Bronchial epithelial cell (primary cell): ENCODE measurements at regions not wholly inside any gene's neighbourhood (a gene's known extent, or its start where the extent isn't known, plus 50 kb on each side); places are given as distances from the start of the nearest gene placed in this dataset.

ENCODE experiments used
- DNase-seq: peaks from one replicate; pipeline ENCODE4 v3.0.0-alpha.2; 2010; ENCODE audit warnings: low read depth
- FAIRE-seq: peaks from 2 replicates; lab custom pipeline; 2011; peaks lifted over from hg19 to GRCh38; lab: Jason Lieb, UNC
- H3K27me3 ChIP-seq: 2 replicates; pipeline ENCODE4 v1.5.1; 2011; ENCODE audit warnings: low read length; ENCODE audit not compliant: control insufficient read depth, insufficient read depth
- H3K36me3 ChIP-seq: 2 replicates; pipeline ENCODE4 v1.5.1; 2011; ENCODE audit warnings: low read length; ENCODE audit not compliant: control insufficient read depth, insufficient read depth
- H3K4me3 ChIP-seq: 2 replicates; pipeline ENCODE4 v1.5.1; 2011; ENCODE audit warnings: mild to moderate bottlenecking, low read depth, low read length, control low read depth
- CTCF ChIP-seq: IDR thresholded peaks from 2 replicates; pipeline ENCODE4 v1.5.1; 2011; ENCODE audit warnings: mild to moderate bottlenecking, moderate library complexity, low read length, control low read depth, inconsistent platforms; ENCODE audit not compliant: insufficient read depth, severe bottlenecking

- Histone ChIP-seq H3K4me3 (no peak overlapping the region), H3K27me3 (no peaks in the 10 kb centered on the region), H3K36me3 (no peaks in the 10 kb centered on the region)
- no peak for TF ChIP-seq CTCF
- no peak for DNase-seq
- no peak for FAIRE-seq
Observed at GRCh38 chr16:9254863-9255262, 163.4 kb downstream of the HAPSTR1 start.

- no peaks in the 10 kb centered on the region for H3K27me3 ChIP-seq
- DNase-seq: no peak
- H3K36me3 ChIP-seq: no peaks in the 10 kb centered on the region
- H3K4me3 ChIP-seq: no peak overlapping the region
- FAIRE-seq: no peak
- peak; percentile 22 for TF ChIP-seq CTCF
Observed at GRCh38 chr16:9256196-9256595, 164.8 kb downstream of the HAPSTR1 start.

- H3K36me3 ChIP-seq: no peaks in the 10 kb centered on the region
- FAIRE-seq (peak; percentile 7), DNase-seq (no peak)
- H3K4me3 ChIP-seq: no peak overlapping the region
- no peak for TF ChIP-seq CTCF
- H3K27me3 ChIP-seq: no peaks in the 10 kb centered on the region
Observed at GRCh38 chr16:9257843-9258242, 166.4 kb downstream of the HAPSTR1 start.

GRCh38 chr16:9258423-9259051 lies 167.1 kb downstream of the HAPSTR1 start:
- DNase-seq (peak; percentile 9), FAIRE-seq (no peak)
- H3K27me3 ChIP-seq: no peaks in the 10 kb centered on the region
- TF ChIP-seq CTCF: peak; percentile 41
- no peak overlapping the region for H3K4me3 ChIP-seq
- no peaks in the 10 kb centered on the region for H3K36me3 ChIP-seq

GRCh38 chr16:9259914-9260608 lies 168.6 kb downstream of the HAPSTR1 start:
- H3K27me3 ChIP-seq: no peaks in the 10 kb centered on the region
- FAIRE-seq: no peak
- TF ChIP-seq CTCF: no peak
- no peak for DNase-seq
- H3K4me3 ChIP-seq: no peak overlapping the region
- H3K36me3 ChIP-seq: no peaks in the 10 kb centered on the region
